ENCODE measurements at regions not wholly inside any gene's neighbourhood (a gene's known extent, or its start where the extent isn't known, plus 50 kb on each side); places are given as distances from the start of the nearest gene placed in this dataset.
"Not testable (repeated sequence)": the region's sequence is repeated elsewhere in the genome, so short reads cannot be mapped to it uniquely, and the experiment has no call there.

DNA sequence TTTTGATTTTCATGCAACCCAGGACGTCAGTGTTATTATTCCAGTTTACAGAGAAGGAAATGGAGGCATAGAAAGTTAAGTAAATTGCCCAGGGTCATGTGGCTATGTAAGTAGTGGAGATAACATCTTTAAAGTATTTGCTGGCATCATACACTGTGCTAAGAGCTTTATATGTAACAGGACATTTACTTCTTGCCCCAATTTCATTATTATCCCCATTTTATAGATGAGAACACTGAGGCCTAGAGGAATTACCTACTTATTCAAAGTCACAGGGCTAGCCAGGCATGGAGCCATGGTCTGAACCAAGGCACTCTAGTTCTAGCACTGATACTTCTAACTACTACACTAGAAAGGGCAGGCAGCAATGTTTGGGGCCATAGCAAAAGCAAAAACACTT lies 107.3 kb upstream of the ANKRD28 start:
- Histone ChIP-seq H3K36me3 (no peaks in the 10 kb centered on the region), H3K27ac (no peak overlapping the region), H3K27me3 (no peaks in the 10 kb centered on the region), H3K9me3 (no peaks in the 10 kb centered on the region), H3K4me3 (no peak overlapping the region), H3K4me1 (ENCODE audit: insufficient read depth) (peaks cover 5% of the 10 kb centered on the region)
- WGBS, 3 donors: 82 to 91% (median 87%) methylated on average over 1 of the region's 1 CpG
- no peak for DNase-seq
- intact Hi-C loops (cut with DNase I): no loop called here
- TF ChIP-seq, protein P1, sequence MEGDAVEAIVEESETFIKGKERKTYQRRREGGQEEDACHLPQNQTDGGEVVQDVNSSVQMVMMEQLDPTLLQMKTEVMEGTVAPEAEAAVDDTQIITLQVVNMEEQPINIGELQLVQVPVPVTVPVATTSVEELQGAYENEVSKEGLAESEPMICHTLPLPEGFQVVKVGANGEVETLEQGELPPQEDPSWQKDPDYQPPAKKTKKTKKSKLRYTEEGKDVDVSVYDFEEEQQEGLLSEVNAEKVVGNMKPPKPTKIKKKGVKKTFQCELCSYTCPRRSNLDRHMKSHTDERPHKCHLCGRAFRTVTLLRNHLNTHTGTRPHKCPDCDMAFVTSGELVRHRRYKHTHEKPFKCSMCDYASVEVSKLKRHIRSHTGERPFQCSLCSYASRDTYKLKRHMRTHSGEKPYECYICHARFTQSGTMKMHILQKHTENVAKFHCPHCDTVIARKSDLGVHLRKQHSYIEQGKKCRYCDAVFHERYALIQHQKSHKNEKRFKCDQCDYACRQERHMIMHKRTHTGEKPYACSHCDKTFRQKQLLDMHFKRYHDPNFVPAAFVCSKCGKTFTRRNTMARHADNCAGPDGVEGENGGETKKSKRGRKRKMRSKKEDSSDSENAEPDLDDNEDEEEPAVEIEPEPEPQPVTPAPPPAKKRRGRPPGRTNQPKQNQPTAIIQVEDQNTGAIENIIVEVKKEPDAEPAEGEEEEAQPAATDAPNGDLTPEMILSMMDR (IDR thresholded peaks at IDR 0.05): no peak
- TF ChIP-seq EP300 (IDR thresholded peaks at IDR 0.05): no peak
- TF ChIP-seq POLR2A (IDR thresholded peaks at IDR 0.05): no peak

DNA sequence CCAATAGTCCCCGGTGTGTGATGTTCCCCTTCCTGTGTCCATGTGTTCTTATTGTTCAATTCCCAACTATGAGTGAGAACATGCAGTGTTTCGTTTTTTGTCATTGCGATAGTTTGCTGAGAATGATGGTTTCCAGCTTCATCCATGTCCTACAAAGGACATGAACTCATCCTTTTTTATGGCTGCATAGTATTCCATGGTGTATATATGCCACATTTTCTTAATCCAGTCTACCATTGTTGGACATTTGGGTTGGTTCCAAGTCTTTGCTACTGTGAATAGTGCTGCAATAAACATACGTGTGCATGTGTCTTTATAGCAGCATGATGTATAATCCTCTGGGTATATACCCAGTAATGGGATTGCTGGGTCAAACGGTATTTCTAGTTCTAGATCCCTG lies 109.6 kb upstream of the ANKRD28 start:
- DNase-seq; intact Hi-C loops (cut with DNase I); H3K36me3 ChIP-seq; H3K9me3 ChIP-seq; H3K27ac ChIP-seq; H3K4me1 ChIP-seq (ENCODE audit: insufficient read depth); H3K27me3 ChIP-seq; H3K4me3 ChIP-seq: not testable (repeated sequence)
- whole genome bisulfite sequencing, 3 donors: 91 to 94% (median 93%) methylated on average over 5 of the region's 5 CpGs

DNA sequence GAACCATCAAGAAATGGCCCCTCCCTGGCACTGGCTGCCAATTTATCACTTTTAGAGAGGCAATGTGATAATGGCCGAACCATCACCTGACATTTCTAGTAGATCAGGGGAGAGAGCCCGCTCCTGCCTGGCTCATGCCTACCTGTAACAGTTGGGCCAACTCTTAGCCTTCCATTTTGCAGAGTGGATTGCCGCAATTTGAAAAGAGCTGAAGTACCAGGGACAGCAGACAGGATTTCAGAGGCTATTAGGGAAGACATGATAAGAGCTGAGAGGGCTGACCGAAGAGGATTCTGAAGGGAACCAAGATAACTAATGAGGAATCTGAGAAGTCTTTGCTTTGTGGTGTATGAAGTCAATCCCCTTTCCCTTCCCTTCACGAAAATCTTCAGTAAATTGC lies 121.2 kb upstream of the ANKRD28 start:
- H3K9me3 ChIP-seq: no peaks in the 10 kb centered on the region
- WGBS, 3 donors: 75 to 78% (median 76%) methylated on average over 5 of the region's 5 CpGs
- intact Hi-C loops (cut with DNase I): no loop called here

DNA sequence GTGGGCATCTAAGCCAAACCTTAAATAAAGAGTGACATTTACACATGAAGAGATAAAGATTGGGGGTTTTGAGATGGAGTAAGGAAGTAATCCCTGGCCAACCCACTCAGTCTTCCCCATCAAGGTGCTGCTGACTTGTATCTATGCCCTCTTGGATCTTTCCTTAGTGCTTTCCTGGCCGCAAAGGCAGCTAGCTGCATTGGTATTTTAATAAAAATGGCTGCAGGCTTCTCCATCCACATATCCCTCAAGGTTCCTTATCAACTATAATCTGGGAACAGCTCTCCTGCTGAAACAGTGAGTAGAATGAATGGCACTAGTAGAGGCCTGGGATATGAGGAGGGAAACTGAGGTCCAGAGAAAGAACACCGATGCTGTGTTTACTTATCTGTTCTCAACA lies 122.2 kb upstream of the ANKRD28 start:
- intact Hi-C loops (cut with DNase I): no loop called here
- 96% methylated on average over 2 of the region's 2 CpGs for WGBS, 3 donors

More for the DNA sequence above, 121.2 kb upstream of the ANKRD28 start:
- H3K4me1 ChIP-seq (ENCODE audit: insufficient read depth): no peaks in the 10 kb centered on the region
- DNase-seq: no peak
- no peak for TF ChIP-seq EP300 (IDR thresholded peaks at IDR 0.05)
- TF ChIP-seq, protein P1 (IDR thresholded peaks at IDR 0.05): no peak
- no peak for TF ChIP-seq POLR2A (IDR thresholded peaks at IDR 0.05)
- no peaks in the 10 kb centered on the region for H3K27me3 ChIP-seq
- no peak overlapping the region for H3K27ac ChIP-seq
- H3K36me3 ChIP-seq: no peaks in the 10 kb centered on the region
- H3K4me3 ChIP-seq: no peak overlapping the region

DNA sequence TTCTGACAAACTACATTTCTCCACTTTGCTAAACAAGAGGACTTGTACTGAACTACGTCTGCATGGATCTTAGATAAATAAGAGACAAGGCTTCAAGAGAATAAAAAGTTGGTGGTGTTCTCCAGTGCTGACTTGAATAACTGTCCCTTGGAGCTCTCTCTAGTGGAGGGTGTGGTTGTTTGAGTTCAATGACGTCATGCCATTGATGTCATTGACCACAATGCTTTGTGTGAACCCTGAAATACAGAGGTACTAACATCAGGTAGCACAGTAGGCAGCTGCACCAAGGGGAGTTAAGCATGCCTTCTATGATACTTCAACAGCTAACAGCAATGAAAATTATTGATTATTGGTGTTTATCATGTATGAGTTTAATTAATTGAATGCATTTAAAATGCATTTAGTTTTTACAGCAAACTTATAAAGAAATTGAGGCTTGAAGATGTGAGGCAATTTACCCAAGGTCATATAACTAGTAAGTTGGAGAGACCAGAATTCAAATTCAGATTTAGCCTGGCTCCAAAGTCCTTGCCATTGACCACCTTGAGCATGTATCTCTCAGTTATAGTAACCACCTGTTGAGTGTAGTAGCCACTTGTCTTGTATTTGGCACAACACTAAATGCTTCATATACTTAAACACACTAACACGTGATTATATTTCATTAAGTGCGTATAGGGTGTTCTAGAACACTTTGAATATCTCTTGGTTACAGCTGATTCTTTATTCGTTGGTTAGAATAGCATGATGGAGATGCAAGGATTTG lies 126.0 kb upstream of the ANKRD28 start:
- no peak overlapping the region for H3K27ac ChIP-seq
- no peaks in the 10 kb centered on the region for H3K36me3 ChIP-seq
- 84 to 94% (median 91%) methylated on average over 5 of the region's 5 CpGs for WGBS, 3 donors
- H3K4me3 ChIP-seq: no peak overlapping the region
- intact Hi-C loops (cut with DNase I): no loop called here
- no peak for DNase-seq
- no peaks in the 10 kb centered on the region for H3K4me1 ChIP-seq (ENCODE audit: insufficient read depth)
- H3K9me3 ChIP-seq: no peaks in the 10 kb centered on the region
- H3K27me3 ChIP-seq: no peaks in the 10 kb centered on the region
- TF ChIP-seq, protein P1 (IDR thresholded peaks at IDR 0.05): no peak
- TF ChIP-seq EP300 (IDR thresholded peaks at IDR 0.05) (no peak), POLR2A (IDR thresholded peaks at IDR 0.05) (no peak)

More for the DNA sequence above, 122.2 kb upstream of the ANKRD28 start:
- DNase-seq: no peak
- Histone ChIP-seq H3K9me3 (no peaks in the 10 kb centered on the region), H3K4me1 (ENCODE audit: insufficient read depth) (no peaks in the 10 kb centered on the region), H3K36me3 (no peaks in the 10 kb centered on the region), H3K27me3 (no peaks in the 10 kb centered on the region), H3K4me3 (no peak overlapping the region), H3K27ac (no peak overlapping the region)
- TF ChIP-seq, protein P1 (IDR thresholded peaks at IDR 0.05): no peak
- TF ChIP-seq EP300 (IDR thresholded peaks at IDR 0.05) (no peak), POLR2A (IDR thresholded peaks at IDR 0.05) (no peak)
